Central memory CD8-positive, alpha-beta T cell (primary cell): ENCODE measurements at regions not wholly inside any gene's neighbourhood (a gene's known extent, or its start where the extent isn't known, plus 50 kb on each side); places are given as distances from the start of the nearest gene placed in this dataset.
"Not testable (repeated sequence)": the region's sequence is repeated elsewhere in the genome, so short reads cannot be mapped to it uniquely, and the experiment has no call there.

Experiments
- ATAC-seq: fragments of 150-1000 bp; cut with Tn5 transposase; replicated peaks from 2 replicates; pipeline ENCODE4 v1.10.0; 2022; ENCODE audit warnings: mild to moderate bottlenecking, moderate FRiP score, moderate number of reproducible peaks; ENCODE audit not compliant: poor library complexity, severe bottlenecking; ENCODE audit errors: extremely low read depth
- DNase-seq, 2 donors: peaks; one replicate each; pipeline ENCODE4 v3.0.0; 2021; ENCODE audit warnings: low spot score in 2 of 2
- H3K27ac Mint-ChIP-seq: one replicate; pipeline ENCODE4 v1.8.0; 2022; ENCODE audit warnings: low read depth, mild to moderate bottlenecking, moderate library complexity, mixed read lengths
- H3K27me3 Mint-ChIP-seq: one replicate; pipeline ENCODE4 v1.8.0; 2022; ENCODE audit warnings: mixed read lengths
- H3K36me3 Mint-ChIP-seq: one replicate; pipeline ENCODE4 v1.8.0; 2022; ENCODE audit warnings: mild to moderate bottlenecking, moderate library complexity, mixed read lengths; ENCODE audit not compliant: insufficient read depth
- H3K4me1 Mint-ChIP-seq: one replicate; pipeline ENCODE4 v1.8.0; 2022; ENCODE audit warnings: mixed read lengths
- H3K4me3 Mint-ChIP-seq: one replicate; pipeline ENCODE4 v1.8.0; 2022; ENCODE audit warnings: mild to moderate bottlenecking, moderate library complexity, mixed read lengths
- H3K9me3 Mint-ChIP-seq: one replicate; pipeline ENCODE4 v1.8.0; 2022; ENCODE audit warnings: mixed read lengths

DNA sequence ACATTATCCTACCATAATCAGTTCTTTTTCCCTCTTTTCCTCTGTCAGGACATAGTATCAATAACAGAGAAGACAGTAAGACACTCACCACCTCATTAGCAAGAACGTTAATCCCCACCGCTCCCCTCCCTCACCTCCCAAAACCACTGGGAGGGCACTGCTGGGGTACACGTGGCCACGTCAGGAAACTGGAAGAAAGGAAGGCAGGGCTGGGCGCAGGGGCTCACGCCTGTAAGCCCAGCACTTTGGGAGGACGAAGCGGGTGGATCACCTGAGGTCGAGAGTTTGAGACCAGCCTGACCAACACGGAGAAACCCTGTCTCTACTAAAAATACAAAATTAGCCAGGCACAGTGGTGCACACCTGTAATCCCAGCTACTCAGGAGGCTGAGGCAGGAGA, 142.3 kb downstream of the OR4M2 start:
- Mint-ChIP-seq H3K27ac (peak overlapping the region; percentile 96), H3K4me1 (peaks cover 30% of the 10 kb centered on the region)
- ATAC-seq, H3K36me3 Mint-ChIP-seq, H3K4me3 Mint-ChIP-seq, DNase-seq, H3K27me3 Mint-ChIP-seq, H3K9me3 Mint-ChIP-seq: not testable (repeated sequence)

DNA sequence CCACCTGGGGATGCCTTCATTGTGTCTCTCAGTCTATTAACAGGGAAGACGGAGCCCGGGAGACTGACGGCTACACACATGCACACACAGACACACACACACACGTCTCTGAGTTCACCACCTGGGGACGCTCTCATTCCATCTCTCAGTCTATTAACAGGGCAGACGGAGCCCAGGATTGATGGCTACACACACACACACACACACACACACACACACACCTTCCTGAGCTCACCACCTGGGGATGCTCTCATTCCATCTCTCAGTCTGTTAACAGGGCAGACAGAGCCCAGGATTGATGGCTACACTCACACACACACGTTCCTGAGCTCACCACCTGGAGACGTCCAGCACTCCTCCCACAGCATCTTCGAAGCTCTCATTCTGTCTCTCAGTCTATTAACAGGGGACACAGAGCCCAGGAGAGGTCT, 143.9 kb downstream of the OR4M2 start:
- peaks cover 6% of the 10 kb centered on the region for H3K36me3 Mint-ChIP-seq
- no peaks in the 10 kb centered on the region for H3K9me3 Mint-ChIP-seq
- peak overlapping the region; percentile 9 for H3K4me3 Mint-ChIP-seq
- ATAC-seq, result no peak
- DNase-seq, result no peak
- no peak overlapping the region for H3K27ac Mint-ChIP-seq
- H3K4me1 Mint-ChIP-seq, result peaks cover 30% of the 10 kb centered on the region
- no peaks in the 10 kb centered on the region for H3K27me3 Mint-ChIP-seq

DNA sequence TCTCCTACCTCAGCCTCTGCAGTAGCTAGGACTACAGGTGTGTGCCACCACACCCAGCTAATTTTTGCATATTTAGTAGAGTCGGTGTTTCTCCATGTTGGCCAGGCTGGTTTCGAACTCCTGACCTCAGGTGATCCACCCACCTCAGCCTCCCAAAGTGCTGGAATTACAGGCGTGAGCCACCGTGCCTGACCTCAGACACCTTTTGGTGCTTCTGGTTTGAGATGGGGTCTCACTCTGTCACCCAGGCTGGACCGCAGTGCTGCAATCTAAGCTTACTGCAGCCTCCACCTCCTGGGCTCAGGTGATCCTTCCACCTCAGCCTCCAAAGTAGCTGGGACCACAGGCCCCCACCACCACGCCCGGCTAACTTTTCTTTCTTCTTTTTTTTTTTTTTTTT, 144.6 kb downstream of the OR4M2 start:
- not testable (repeated sequence) for DNase-seq, H3K27me3 Mint-ChIP-seq, H3K9me3 Mint-ChIP-seq, ATAC-seq, H3K4me3 Mint-ChIP-seq, H3K27ac Mint-ChIP-seq, H3K36me3 Mint-ChIP-seq
- H3K4me1 Mint-ChIP-seq, result peaks cover 30% of the 10 kb centered on the region

GRCh38 chr15:22226034-22226790, 145.9 kb downstream of the OR4M2 start:
- no peak for DNase-seq
- no peak for ATAC-seq
- H3K4me3 Mint-ChIP-seq, result no peak overlapping the region
- H3K36me3 Mint-ChIP-seq, result peaks cover 4% of the 10 kb centered on the region
- H3K27me3 Mint-ChIP-seq, result no peaks in the 10 kb centered on the region
- H3K9me3 Mint-ChIP-seq, result no peaks in the 10 kb centered on the region
- no peak overlapping the region for H3K27ac Mint-ChIP-seq
- H3K4me1 Mint-ChIP-seq, result peaks cover 25% of the 10 kb centered on the region

GRCh38 chr15:22227411-22228100, 147.2 kb downstream of the OR4M2 start:
- Mint-ChIP-seq H3K36me3 (no peaks in the 10 kb centered on the region), H3K27me3 (no peaks in the 10 kb centered on the region), H3K27ac (no peak overlapping the region), H3K4me1 (peaks cover 18% of the 10 kb centered on the region), H3K4me3 (no peak overlapping the region), H3K9me3 (no peaks in the 10 kb centered on the region)
- ATAC-seq, result no peak
- no peak for DNase-seq

DNA sequence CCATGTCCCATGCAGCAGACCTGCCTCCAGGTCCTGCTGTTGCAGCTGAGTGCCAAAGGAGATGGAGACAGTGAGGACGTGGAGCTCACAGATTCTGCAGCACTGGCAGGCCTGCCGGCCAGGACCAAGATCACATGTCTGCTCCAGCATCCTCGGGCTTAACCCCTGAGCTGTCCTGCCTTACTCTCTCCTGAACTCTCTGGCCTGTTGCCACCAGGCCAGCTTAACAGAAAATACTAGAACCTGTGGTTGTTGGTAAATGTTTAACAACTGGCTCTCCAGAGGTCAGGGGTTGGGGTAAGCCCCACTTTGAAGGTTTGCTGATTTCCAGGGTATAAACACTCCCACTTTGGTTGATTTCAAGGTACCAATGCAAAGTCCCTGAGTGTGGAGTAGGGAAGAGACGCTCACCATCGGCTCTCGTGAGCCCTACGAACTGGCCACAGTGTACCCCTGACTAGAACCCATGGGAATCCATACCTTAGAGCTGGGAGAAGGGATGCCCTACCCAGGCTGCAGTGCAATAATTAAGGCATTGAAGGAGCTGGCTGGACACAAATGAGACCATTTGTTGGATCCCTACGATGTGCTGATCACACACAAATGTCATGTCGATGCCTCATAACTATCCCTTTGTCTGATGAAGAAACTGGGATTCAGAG, 147.9 kb downstream of the OR4M2 start:
- Mint-ChIP-seq H3K4me1 (peaks cover 13% of the 10 kb centered on the region), H3K27ac (no peak overlapping the region), H3K27me3 (no peaks in the 10 kb centered on the region), H3K4me3 (no peak overlapping the region), H3K36me3 (no peaks in the 10 kb centered on the region), H3K9me3 (no peaks in the 10 kb centered on the region)
- DNase-seq, result no peak
- no peak for ATAC-seq

DNA sequence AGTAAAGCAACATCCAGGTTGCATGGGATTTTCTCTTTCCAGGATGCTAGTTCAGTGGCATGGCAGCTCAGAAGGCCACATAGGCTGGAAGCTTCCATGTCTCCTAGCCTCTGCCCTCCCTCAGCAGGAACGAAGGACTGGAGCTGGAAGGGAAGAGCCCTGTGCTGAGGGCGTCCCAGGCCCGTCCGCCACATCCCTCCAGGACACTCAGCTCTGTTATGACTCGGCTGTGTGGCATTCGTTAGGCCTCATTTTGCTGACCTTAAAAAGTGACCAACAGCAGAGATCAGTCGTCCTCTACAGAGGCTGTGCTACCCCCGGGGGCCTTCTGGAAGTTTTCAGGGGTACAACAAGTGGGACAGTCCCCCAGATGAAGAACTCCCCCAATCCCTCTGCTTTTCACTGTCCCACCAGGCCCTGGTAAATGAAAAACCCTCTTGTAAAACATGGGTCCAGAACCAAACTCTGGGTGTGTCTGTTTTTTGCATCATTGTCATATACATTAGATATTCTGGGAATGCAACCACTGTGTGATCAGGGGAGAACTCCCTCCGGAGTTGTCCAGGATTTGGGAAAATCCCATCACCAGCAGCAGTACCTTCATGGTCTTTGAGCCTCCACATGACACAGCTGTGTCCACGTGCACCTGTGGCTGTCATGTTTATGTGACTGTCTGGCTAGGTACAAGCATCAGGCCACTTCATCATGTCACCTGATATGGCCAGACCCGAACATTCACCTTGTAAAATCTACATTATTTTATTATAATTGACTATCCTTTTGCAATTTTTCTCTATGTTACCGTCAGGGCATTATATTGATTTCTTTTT, 149.9 kb downstream of the OR4M2 start:
- H3K9me3 Mint-ChIP-seq, result no peaks in the 10 kb centered on the region
- H3K4me3 Mint-ChIP-seq, result no peak overlapping the region
- DNase-seq, result no peak
- H3K4me1 Mint-ChIP-seq, result no peaks in the 10 kb centered on the region
- H3K36me3 Mint-ChIP-seq, result no peaks in the 10 kb centered on the region
- no peaks in the 10 kb centered on the region for H3K27me3 Mint-ChIP-seq
- H3K27ac Mint-ChIP-seq, result no peak overlapping the region
- ATAC-seq, result no peak

DNA sequence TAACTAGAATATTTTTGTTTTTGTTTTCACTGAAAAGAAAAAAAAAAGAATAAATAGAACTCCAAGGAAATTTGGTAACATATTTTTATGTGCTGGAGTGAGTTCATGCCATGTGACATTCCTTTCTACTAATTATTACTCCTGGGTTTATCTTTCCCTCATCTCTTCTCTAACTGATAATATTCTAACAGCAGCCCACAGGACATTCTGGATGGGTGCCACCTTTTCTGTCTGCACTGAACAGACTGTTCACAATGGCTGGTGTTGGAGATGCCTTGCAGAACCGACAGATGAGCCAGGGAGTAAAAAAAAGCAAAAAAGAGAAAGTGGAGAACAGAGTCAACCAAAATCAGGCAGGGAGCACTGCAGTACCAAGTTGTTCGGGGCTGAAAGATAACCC, 151.3 kb downstream of the OR4M2 start:
- DNase-seq, result no peak

GRCh38 chr15:22232675-22233074, 152.3 kb downstream of the OR4M2 start:
- no peaks in the 10 kb centered on the region for H3K9me3 Mint-ChIP-seq
- H3K36me3 Mint-ChIP-seq, result no peaks in the 10 kb centered on the region
- ATAC-seq, result no peak
- no peak overlapping the region for H3K4me3 Mint-ChIP-seq
- H3K4me1 Mint-ChIP-seq, result no peaks in the 10 kb centered on the region
- H3K27ac Mint-ChIP-seq, result no peak overlapping the region
- no peak for DNase-seq
- H3K27me3 Mint-ChIP-seq, result no peaks in the 10 kb centered on the region

More for the DNA sequence above, 151.3 kb downstream of the OR4M2 start:
- Mint-ChIP-seq H3K36me3 (no peaks in the 10 kb centered on the region), H3K4me3 (no peak overlapping the region), H3K4me1 (no peaks in the 10 kb centered on the region), H3K9me3 (no peaks in the 10 kb centered on the region), H3K27me3 (no peaks in the 10 kb centered on the region), H3K27ac (no peak overlapping the region)
- ATAC-seq, result no peak

DNA sequence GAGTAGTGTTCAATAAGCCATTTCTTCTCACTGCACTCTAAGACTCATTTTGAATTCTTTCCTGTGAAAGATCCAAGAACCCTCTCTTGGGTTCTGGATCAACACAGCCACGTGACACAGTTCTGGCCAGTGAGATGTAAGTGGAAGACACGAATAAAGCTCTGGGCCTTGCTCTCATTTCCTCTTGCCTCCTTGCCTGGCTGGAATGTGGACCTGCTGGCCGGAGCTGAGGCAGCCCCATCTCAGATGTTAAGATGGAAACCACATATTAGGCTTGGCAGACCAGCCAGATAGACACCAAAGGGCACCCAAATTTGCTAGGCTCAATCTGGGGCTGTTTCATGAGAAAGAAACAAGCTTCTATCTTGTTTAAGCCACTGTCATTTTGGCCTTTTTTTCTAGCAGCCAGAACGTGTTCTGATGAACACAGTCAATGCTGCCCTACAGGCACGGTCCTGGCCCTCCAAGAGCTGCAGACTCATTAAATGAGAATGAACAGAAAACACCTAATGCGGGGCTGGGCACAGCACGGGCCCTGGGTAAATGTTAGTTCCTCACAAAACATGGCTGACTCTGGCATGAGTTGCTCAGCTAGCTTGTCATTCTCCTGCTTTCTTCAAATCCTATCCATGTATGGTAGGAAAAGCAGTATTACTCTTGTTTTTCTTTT, 155.1 kb downstream of the OR4M2 start:
- ATAC-seq, H3K27me3 Mint-ChIP-seq, DNase-seq, H3K4me1 Mint-ChIP-seq, H3K36me3 Mint-ChIP-seq, H3K27ac Mint-ChIP-seq, H3K4me3 Mint-ChIP-seq, H3K9me3 Mint-ChIP-seq: not testable (repeated sequence)

- Mint-ChIP-seq H3K4me1 (no peaks in the 10 kb centered on the region), H3K36me3 (no peaks in the 10 kb centered on the region)
- ATAC-seq, result no peak
These were observed 156.1 kb downstream of the OR4M2 start for GRCh38 chr15:22236469-22236868.

GRCh38 chr15:22237891-22238275, 157.6 kb downstream of the OR4M2 start:
- no peaks in the 10 kb centered on the region for H3K27me3 Mint-ChIP-seq
- H3K9me3 Mint-ChIP-seq, result no peaks in the 10 kb centered on the region
- DNase-seq (no peak), ATAC-seq (no peak)
- no peak overlapping the region for H3K27ac Mint-ChIP-seq
- H3K36me3 Mint-ChIP-seq, result no peaks in the 10 kb centered on the region
- H3K4me1 Mint-ChIP-seq, result no peaks in the 10 kb centered on the region
- no peak overlapping the region for H3K4me3 Mint-ChIP-seq

More at GRCh38 chr15:22236469-22236868, 156.1 kb downstream of the OR4M2 start:
- H3K27ac Mint-ChIP-seq, result no peak overlapping the region
- DNase-seq, result no peak
- no peaks in the 10 kb centered on the region for H3K27me3 Mint-ChIP-seq
- no peaks in the 10 kb centered on the region for H3K9me3 Mint-ChIP-seq
- H3K4me3 Mint-ChIP-seq, result no peak overlapping the region
